ENCODE measurements at regions not wholly inside any gene's neighbourhood (a gene's known extent, or its start where the extent isn't known, plus 50 kb on each side); places are given as distances from the start of the nearest gene placed in this dataset.

DNA sequence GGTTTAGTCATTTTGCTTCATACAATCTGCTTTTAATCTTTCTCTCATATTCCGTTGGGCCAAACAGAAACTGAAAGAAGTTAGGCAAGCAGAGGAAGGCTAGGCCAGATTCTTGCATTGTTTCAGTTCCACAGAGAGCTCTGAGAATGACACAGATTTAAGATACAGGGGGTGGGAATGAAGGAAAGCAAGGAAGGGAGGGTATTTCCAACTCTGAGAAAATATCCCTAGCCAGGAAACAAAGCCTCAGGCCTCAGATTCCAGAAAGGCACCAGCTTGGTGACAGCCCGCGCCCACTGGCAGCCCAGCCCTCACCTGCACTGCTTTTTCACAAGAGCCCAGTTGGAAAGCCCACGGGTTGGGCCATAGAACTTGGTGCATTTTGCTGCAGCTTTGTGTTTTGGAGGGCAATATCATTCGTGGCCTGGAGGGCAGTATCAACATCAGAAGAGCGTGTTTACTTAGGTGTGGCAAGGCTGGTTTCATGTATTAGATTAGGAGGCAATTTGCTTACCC is 63.5 kb downstream of the ENC1 start:
- Mint-ChIP-seq H3K36me3 (no peaks in the 10 kb centered on the region), H3K4me1 (peaks cover 31 to 56% (median 40%) of the 10 kb centered on the region in 4 donors), H3K27me3 (no peaks in the 10 kb centered on the region), H3K4me3 (peak overlapping the region; percentile 76 to 93 (median 85)), H3K9me3 (no peaks in the 10 kb centered on the region), H3K27ac (peak overlapping the region; percentile 59 to 95 (median 91))
- POLR2A ChIA-PET (ENCODE audit: partially characterized antibody): no interaction called here
- Histone ChIP-seq H3K4me1 (ENCODE audit: insufficient read depth, low read length) (peaks cover 48% of the 10 kb centered on the region), H3K27me3 (ENCODE audit: insufficient read depth, low read length) (no peaks in the 10 kb centered on the region), H3K27ac (ENCODE audit: low read depth, low read length) (peak overlapping the region; percentile 34), H3K9me3 (ENCODE audit: control insufficient read depth in 1 of 2, low read length in 2 of 2) (no peaks in the 10 kb centered on the region), H3K4me3 (ENCODE audit: low read length in 2 of 2) (peak overlapping the region; percentile 16 to 52), H3K36me3 (ENCODE audit: insufficient read depth, low read length) (no peaks in the 10 kb centered on the region)
- peak in 4 of 5 donors; percentile 26 to 34 (median 32) for DNase-seq
- CTCF ChIA-PET (ENCODE audit: partially characterized antibody): no interaction called here
- intact Hi-C loops (cut with micrococcal nuclease): loop anchor here (2.0 kb wide), 1 partner anchor 64 kb away; the partner anchor contains the start of gene ENC1

DNA sequence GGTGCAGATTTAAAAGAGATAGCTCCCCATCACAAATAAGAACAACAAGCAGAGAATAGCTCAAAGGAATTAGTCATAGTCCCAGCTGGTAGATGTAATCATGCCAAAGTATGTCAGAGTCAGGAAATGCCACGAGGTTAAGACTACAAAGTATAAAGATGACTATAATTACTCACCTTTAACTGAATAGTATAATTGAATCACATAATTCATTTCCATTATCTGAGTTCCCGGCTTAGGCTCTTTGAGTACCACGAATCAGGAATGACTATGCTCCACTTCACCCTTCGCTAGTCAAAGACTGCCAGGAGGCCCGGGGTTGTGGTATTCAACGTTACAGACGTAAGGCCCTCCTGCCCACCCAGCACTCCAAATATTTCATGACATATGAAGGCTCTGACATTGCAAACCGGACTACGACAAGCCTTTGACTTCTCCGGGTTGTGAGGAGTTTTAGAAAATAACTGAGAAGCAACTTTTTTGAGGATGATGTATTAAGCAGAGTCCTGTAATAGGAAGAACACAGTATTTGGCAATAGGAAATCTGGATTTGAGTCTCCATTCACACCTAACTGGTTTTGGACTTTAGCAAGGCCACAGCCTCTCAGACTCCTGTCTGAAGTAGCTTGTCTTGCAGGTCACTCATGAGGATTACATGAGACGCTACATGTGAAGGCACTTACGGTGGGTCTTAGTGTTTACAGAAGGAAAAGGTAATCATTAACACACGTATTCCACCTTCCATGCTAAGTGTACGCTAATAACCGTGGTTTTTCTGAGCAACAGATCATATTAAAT is 64.6 kb downstream of the ENC1 start:
- Mint-ChIP-seq H3K4me1 (peaks cover 31 to 56% (median 39%) of the 10 kb centered on the region in 4 donors), H3K4me3 (peak overlapping the region; percentile 33 to 89 (median 72)), H3K36me3 (no peaks in the 10 kb centered on the region), H3K27me3 (no peaks in the 10 kb centered on the region), H3K9me3 (no peaks in the 10 kb centered on the region), H3K27ac (peak overlapping the region; percentile 59 to 95 (median 85))
- intact Hi-C loops (cut with micrococcal nuclease): loop anchor here (2.0 kb wide), 1 partner anchor 65 kb away; the partner anchor contains the start of gene ENC1
- no peaks in the 10 kb centered on the region for H3K9me3 ChIP-seq (ENCODE audit: control insufficient read depth in 1 of 2, low read length in 2 of 2)
- no peak overlapping the region for H3K27ac ChIP-seq (ENCODE audit: low read depth, low read length)
- POLR2A ChIA-PET (ENCODE audit: partially characterized antibody): no interaction called here
- peak in 4 of 5 donors; percentile 12 to 27 (median 20) for DNase-seq
- CTCF ChIA-PET (ENCODE audit: partially characterized antibody): interaction anchor here (0.7 to 0.8 kb wide), 2 partner anchors 11 to 13 kb away, joined by 3 read pairs; no protein-coding TSS in a partner anchor
- H3K27me3 ChIP-seq (ENCODE audit: insufficient read depth, low read length): no peaks in the 10 kb centered on the region
- peaks cover 48% of the 10 kb centered on the region for H3K4me1 ChIP-seq (ENCODE audit: insufficient read depth, low read length)
- no peak overlapping the region for H3K4me3 ChIP-seq (ENCODE audit: low read length in 2 of 2)
- no peaks in the 10 kb centered on the region for H3K36me3 ChIP-seq (ENCODE audit: insufficient read depth, low read length)

DNA sequence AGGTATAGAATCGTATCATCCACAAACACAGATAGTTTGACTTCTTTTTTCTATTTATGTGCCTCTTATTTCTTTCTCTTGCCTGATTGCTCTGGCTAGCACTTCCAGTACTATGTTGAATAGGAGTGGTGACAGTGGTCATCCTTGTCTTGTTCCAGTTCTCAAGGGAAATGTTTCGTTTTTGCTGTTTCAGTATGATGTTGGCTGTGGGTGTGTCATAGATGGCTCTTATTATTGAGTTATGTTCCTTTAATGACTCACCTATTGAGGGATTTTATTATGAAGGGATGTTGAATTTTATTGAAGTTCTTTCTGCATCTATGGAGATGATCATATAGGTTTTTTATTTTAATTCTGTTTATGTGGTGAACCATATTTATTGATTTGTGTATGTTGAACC is 70.3 kb downstream of the ENC1 start:
- Histone ChIP-seq H3K27me3 (ENCODE audit: insufficient read depth, low read length) (no peaks in the 10 kb centered on the region), H3K4me1 (ENCODE audit: insufficient read depth, low read length) (peaks cover under 1% of the 10 kb centered on the region), H3K4me3 (ENCODE audit: low read length in 2 of 2) (no peak overlapping the region), H3K27ac (ENCODE audit: low read depth, low read length) (no peak overlapping the region), H3K9me3 (ENCODE audit: control insufficient read depth in 1 of 2, low read length in 2 of 2) (no peaks in the 10 kb centered on the region), H3K36me3 (ENCODE audit: insufficient read depth, low read length) (no peaks in the 10 kb centered on the region)
- H3K36me3 Mint-ChIP-seq: no peaks in the 10 kb centered on the region
- no peaks in the 10 kb centered on the region for H3K27me3 Mint-ChIP-seq
- intact Hi-C loops (cut with micrococcal nuclease): no loop called here
- DNase-seq: no peak
- H3K27ac Mint-ChIP-seq: no peak overlapping the region
- ChIA-PET CTCF (ENCODE audit: partially characterized antibody) (no interaction called here), POLR2A (ENCODE audit: partially characterized antibody) (no interaction called here)
- peaks cover 0 to 8% (median 2%) of the 10 kb centered on the region in 8 donors for H3K9me3 Mint-ChIP-seq
- peaks cover 0 to 2% (median 0%) of the 10 kb centered on the region in 4 donors for H3K4me1 Mint-ChIP-seq
- no peak overlapping the region for H3K4me3 Mint-ChIP-seq

DNA sequence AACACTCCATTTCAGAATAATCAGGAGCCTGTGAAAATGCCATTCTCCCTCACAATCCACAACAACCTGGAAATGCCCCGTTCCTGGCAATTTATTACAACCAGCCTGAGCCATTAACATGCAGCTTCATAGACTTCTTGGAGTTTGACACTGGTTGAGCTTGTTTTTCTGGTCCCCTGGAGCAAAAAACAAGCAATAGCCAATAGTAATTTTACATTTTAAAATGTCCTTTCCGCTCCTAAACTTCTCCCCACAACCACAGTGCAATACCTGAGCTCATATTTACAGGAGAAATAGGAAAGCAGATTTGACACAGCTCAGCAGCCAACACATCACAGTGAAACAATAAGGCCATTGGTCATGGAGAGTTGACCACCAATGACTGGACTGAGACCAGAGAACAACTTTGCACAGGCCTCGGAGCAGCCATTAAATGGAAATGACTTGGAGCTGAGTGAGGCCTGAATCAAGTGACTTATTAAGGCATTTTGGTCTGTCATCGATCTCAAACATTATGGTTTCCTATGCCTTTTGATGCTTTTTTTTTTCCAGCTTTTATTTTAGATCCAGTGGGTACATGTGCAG is 73.0 kb downstream of the ENC1 start:
- H3K36me3 ChIP-seq (ENCODE audit: insufficient read depth, low read length): no peaks in the 10 kb centered on the region
- H3K9me3 Mint-ChIP-seq: peaks cover 0 to 8% (median 2%) of the 10 kb centered on the region in 8 donors
- ChIA-PET POLR2A (ENCODE audit: partially characterized antibody) (no interaction called here), CTCF (ENCODE audit: partially characterized antibody) (no interaction called here)
- no peaks in the 10 kb centered on the region for H3K4me1 Mint-ChIP-seq
- no peaks in the 10 kb centered on the region for H3K9me3 ChIP-seq (ENCODE audit: control insufficient read depth in 1 of 2, low read length in 2 of 2)
- H3K27ac ChIP-seq (ENCODE audit: low read depth, low read length): no peak overlapping the region
- DNase-seq: no peak
- intact Hi-C loops (cut with micrococcal nuclease): no loop called here
- no peak overlapping the region for H3K27ac Mint-ChIP-seq
- no peak overlapping the region for H3K4me3 ChIP-seq (ENCODE audit: low read length in 2 of 2)
- no peaks in the 10 kb centered on the region for H3K27me3 Mint-ChIP-seq
- no peak overlapping the region for H3K4me3 Mint-ChIP-seq
- no peaks in the 10 kb centered on the region for H3K27me3 ChIP-seq (ENCODE audit: insufficient read depth, low read length)
- no peaks in the 10 kb centered on the region for H3K4me1 ChIP-seq (ENCODE audit: insufficient read depth, low read length)
- H3K36me3 Mint-ChIP-seq: no peaks in the 10 kb centered on the region

DNA sequence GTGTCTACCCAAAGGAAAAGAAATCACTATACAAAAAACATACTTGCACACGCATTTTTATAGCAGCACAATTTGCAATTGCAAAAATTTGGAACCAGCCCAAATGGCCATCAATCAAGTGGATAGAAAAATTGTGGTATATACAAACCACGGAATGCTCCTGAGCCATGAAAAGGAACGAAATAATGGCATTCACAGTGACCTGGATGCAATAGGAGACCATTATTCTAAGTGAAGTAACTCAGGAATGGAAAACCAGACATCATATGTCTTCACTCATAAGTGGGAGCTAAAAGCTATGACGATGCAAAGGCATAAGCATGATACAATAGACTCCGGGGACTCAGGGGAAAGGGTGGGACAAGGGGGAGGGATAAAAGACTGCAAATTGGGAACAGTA is 78.4 kb downstream of the ENC1 start:
- no peaks in the 10 kb centered on the region for H3K4me1 ChIP-seq (ENCODE audit: insufficient read depth, low read length)
- H3K9me3 Mint-ChIP-seq: no peaks in the 10 kb centered on the region
- H3K9me3 ChIP-seq (ENCODE audit: control insufficient read depth in 1 of 2, low read length in 2 of 2): no peaks in the 10 kb centered on the region
- H3K27me3 ChIP-seq (ENCODE audit: insufficient read depth, low read length): no peaks in the 10 kb centered on the region
- no peak for DNase-seq
- no peak overlapping the region for H3K27ac Mint-ChIP-seq
- no peak overlapping the region for H3K27ac ChIP-seq (ENCODE audit: low read depth, low read length)
- peaks cover 2 to 3% of the 10 kb centered on the region in 2 donors for H3K27me3 Mint-ChIP-seq
- ChIA-PET CTCF (ENCODE audit: partially characterized antibody) (interaction anchor here (1.2 kb wide), 1 partner anchor 14 kb away, joined by 3 read pairs; no protein-coding TSS in a partner anchor), POLR2A (ENCODE audit: partially characterized antibody) (no interaction called here)
- H3K4me3 Mint-ChIP-seq: no peak overlapping the region
- no peaks in the 10 kb centered on the region for H3K36me3 Mint-ChIP-seq
- no peaks in the 10 kb centered on the region for H3K36me3 ChIP-seq (ENCODE audit: insufficient read depth, low read length)
- intact Hi-C loops (cut with micrococcal nuclease): no loop called here
- no peak overlapping the region for H3K4me3 ChIP-seq (ENCODE audit: low read length in 2 of 2)
- no peaks in the 10 kb centered on the region for H3K4me1 Mint-ChIP-seq

DNA sequence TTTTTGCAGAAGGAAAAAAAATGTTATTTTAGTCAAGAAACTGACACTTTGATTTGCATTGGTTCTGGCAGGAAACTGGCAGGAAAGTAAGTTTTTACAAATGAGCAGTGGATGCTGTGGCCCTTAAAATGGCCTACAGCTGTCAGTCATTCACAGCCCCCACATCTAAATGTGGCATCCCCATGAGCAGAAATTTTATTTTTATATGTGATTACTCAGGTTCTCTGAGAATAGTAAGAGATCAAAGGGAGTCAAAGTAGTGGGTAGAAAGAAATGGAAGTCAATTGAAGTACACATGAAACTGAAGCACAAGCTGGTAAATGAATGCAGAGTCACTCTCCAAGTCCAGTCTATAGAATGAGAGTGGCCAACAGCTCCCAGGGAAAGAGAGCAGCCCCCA is 80.3 kb downstream of the ENC1 start:
- Histone ChIP-seq H3K27ac (ENCODE audit: low read depth, low read length) (no peak overlapping the region), H3K4me3 (ENCODE audit: low read length in 2 of 2) (no peak overlapping the region), H3K27me3 (ENCODE audit: insufficient read depth, low read length) (no peaks in the 10 kb centered on the region), H3K36me3 (ENCODE audit: insufficient read depth, low read length) (no peaks in the 10 kb centered on the region), H3K4me1 (ENCODE audit: insufficient read depth, low read length) (no peaks in the 10 kb centered on the region), H3K9me3 (ENCODE audit: control insufficient read depth in 1 of 2, low read length in 2 of 2) (no peaks in the 10 kb centered on the region)
- no peak overlapping the region for H3K4me3 Mint-ChIP-seq
- no peak overlapping the region for H3K27ac Mint-ChIP-seq
- no peaks in the 10 kb centered on the region for H3K9me3 Mint-ChIP-seq
- POLR2A ChIA-PET (ENCODE audit: partially characterized antibody): no interaction called here
- intact Hi-C loops (cut with micrococcal nuclease): no loop called here
- peaks cover 2 to 4% of the 10 kb centered on the region in 2 donors for H3K27me3 Mint-ChIP-seq
- CTCF ChIA-PET (ENCODE audit: partially characterized antibody): no interaction called here
- H3K4me1 Mint-ChIP-seq: no peaks in the 10 kb centered on the region
- no peaks in the 10 kb centered on the region for H3K36me3 Mint-ChIP-seq
- DNase-seq: no peak

All from CD4-positive, alpha-beta memory T cell (primary cell).